Kasumi-1 (cell line): ENCODE measurements at regions not wholly inside any gene's neighbourhood (a gene's known extent, or its start where the extent isn't known, plus 50 kb on each side); places are given as distances from the start of the nearest gene placed in this dataset.

Experiments used
- DNase-seq, 2 experiments: peaks; one replicate each; lab custom pipeline; 2025; lab: John Stamatoyannopoulos, UW

GRCh38 chr7:46165276-46165675 is 244.2 kb upstream of the IGFBP3 start:
- DNase-seq = no peak

- no peak for DNase-seq
Observed at GRCh38 chr7:46164629-46165028, 243.6 kb upstream of the IGFBP3 start.

GRCh38 chr7:46163246-46163645 is 242.2 kb upstream of the IGFBP3 start:
- no peak for DNase-seq

GRCh38 chr7:46162609-46163008 is 241.5 kb upstream of the IGFBP3 start:
- DNase-seq = no peak

- no peak for DNase-seq
Observed at GRCh38 chr7:46160861-46161260, 239.8 kb upstream of the IGFBP3 start.

GRCh38 chr7:46157931-46158330 is 236.9 kb upstream of the IGFBP3 start:
- no peak for DNase-seq

- no peak for DNase-seq
Observed at GRCh38 chr7:46157404-46157803, 236.3 kb upstream of the IGFBP3 start.

- DNase-seq = no peak
Observed at GRCh38 chr7:46156853-46157252, 235.8 kb upstream of the IGFBP3 start.

GRCh38 chr7:46156086-46156485 is 235.0 kb upstream of the IGFBP3 start:
- no peak for DNase-seq

GRCh38 chr7:46155367-46155766 is 234.3 kb upstream of the IGFBP3 start:
- no peak for DNase-seq

- DNase-seq = no peak
Observed at GRCh38 chr7:46153951-46154787, 233.1 kb upstream of the IGFBP3 start.

- DNase-seq = no peak
Observed at GRCh38 chr7:46153583-46153950, 232.5 kb upstream of the IGFBP3 start.

- no peak for DNase-seq
Observed at GRCh38 chr7:46152696-46153095, 231.6 kb upstream of the IGFBP3 start.

- no peak for DNase-seq
Observed at GRCh38 chr7:46150721-46151120, 229.6 kb upstream of the IGFBP3 start.

GRCh38 chr7:46150202-46150601 is 229.1 kb upstream of the IGFBP3 start:
- no peak for DNase-seq

GRCh38 chr7:46147871-46148270 is 226.8 kb upstream of the IGFBP3 start:
- DNase-seq = no peak

- no peak for DNase-seq
Observed at GRCh38 chr7:46146454-46147255, 225.6 kb upstream of the IGFBP3 start.

GRCh38 chr7:46145412-46145811 is 224.3 kb upstream of the IGFBP3 start:
- DNase-seq = no peak

- no peak for DNase-seq
Observed at GRCh38 chr7:46143949-46144917, 223.2 kb upstream of the IGFBP3 start.

GRCh38 chr7:46143421-46143820 is 222.3 kb upstream of the IGFBP3 start:
- DNase-seq = no peak

GRCh38 chr7:46139079-46139478 is 218.0 kb upstream of the IGFBP3 start:
- DNase-seq = no peak

GRCh38 chr7:46137725-46138124 is 216.7 kb upstream of the IGFBP3 start:
- DNase-seq = no peak
